ENCODE measurements at regions not wholly inside any gene's neighbourhood (a gene's known extent, or its start where the extent isn't known, plus 50 kb on each side); places are given as distances from the start of the nearest gene placed in this dataset.

- Histone ChIP-seq H3K27ac (no peak overlapping the region), H3K9me3 (no peaks in the 10 kb centered on the region), H3K27me3 (no peaks in the 10 kb centered on the region), H3K4me3 (no peak overlapping the region), H3K36me3 (no peaks in the 10 kb centered on the region), H3K4me1 (no peaks in the 10 kb centered on the region)
- no peak for DNase-seq
- no peak for ATAC-seq
- in situ Hi-C loops (cut with MboI; ENCODE audit: low sequenced_read_pairs in 4 of 4) (loop anchor here in 2 of 4 donors (25.0 kb wide), 2 partner anchors 102 to 477 kb away; partner anchors contain the start of genes CCDC71L (in 1 of the 2) and NAMPT (in 1 of the 2)), intact Hi-C loops (cut with DNase I; ENCODE audit: low total_unique reads) (no loop called here)
- no peak for TF ChIP-seq POLR2A (IDR thresholded peaks at IDR 0.05)
- TF ChIP-seq, protein P1, sequence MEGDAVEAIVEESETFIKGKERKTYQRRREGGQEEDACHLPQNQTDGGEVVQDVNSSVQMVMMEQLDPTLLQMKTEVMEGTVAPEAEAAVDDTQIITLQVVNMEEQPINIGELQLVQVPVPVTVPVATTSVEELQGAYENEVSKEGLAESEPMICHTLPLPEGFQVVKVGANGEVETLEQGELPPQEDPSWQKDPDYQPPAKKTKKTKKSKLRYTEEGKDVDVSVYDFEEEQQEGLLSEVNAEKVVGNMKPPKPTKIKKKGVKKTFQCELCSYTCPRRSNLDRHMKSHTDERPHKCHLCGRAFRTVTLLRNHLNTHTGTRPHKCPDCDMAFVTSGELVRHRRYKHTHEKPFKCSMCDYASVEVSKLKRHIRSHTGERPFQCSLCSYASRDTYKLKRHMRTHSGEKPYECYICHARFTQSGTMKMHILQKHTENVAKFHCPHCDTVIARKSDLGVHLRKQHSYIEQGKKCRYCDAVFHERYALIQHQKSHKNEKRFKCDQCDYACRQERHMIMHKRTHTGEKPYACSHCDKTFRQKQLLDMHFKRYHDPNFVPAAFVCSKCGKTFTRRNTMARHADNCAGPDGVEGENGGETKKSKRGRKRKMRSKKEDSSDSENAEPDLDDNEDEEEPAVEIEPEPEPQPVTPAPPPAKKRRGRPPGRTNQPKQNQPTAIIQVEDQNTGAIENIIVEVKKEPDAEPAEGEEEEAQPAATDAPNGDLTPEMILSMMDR (IDR thresholded peaks at IDR 0.05 in 4 of 5, conservative IDR thresholded peaks at IDR 0.05 in 1 of 5): no peak
Observed at GRCh38 chr7:106185719-106186118, 73.6 kb upstream of the SYPL1 start.

DNA sequence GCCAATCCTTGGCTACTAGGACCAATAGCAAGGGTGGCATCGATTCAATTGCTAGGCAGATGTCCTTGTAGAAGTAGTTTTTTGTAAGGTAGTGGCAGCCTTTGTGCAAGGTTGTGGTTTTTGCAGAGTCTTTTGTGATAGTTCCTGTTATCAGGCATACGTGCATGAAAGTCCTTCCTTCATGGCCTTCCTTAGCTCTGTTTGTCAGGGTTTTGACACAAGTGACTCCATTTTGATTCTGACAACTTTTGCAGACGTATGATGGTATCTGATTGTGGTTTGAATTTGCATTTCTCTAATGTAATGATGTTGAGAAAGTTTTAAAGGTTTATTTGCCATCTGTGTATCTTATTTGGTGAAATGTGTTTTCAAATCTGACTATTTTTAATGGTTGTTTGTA, 71.8 kb upstream of the SYPL1 start:
- TF ChIP-seq, protein P1 (IDR thresholded peaks at IDR 0.05 in 4 of 5, conservative IDR thresholded peaks at IDR 0.05 in 1 of 5): no peak
- no peak for TF ChIP-seq POLR2A (IDR thresholded peaks at IDR 0.05)
- in situ Hi-C loops (cut with MboI; ENCODE audit: low sequenced_read_pairs in 4 of 4): loop anchor here in 2 of 4 donors (25.0 kb wide), 2 partner anchors 103 to 478 kb away; partner anchors contain the start of genes CCDC71L (in 1 of the 2) and NAMPT (in 1 of the 2)

GRCh38 chr7:106182904-106183303, 70.8 kb upstream of the SYPL1 start:
- no peaks in the 10 kb centered on the region for H3K9me3 ChIP-seq
- in situ Hi-C loops (cut with MboI; ENCODE audit: low sequenced_read_pairs in 4 of 4): loop anchor here in 2 of 4 donors (25.0 kb wide), 2 partner anchors 104 to 479 kb away; partner anchors contain the start of genes CCDC71L (in 1 of the 2) and NAMPT (in 1 of the 2)
- no peak for TF ChIP-seq POLR2A (IDR thresholded peaks at IDR 0.05)
- TF ChIP-seq, protein P1 (IDR thresholded peaks at IDR 0.05 in 4 of 5, conservative IDR thresholded peaks at IDR 0.05 in 1 of 5): no peak
- DNase-seq (no peak), ATAC-seq (no peak)
- H3K27ac ChIP-seq: no peak overlapping the region
- no peak overlapping the region for H3K4me3 ChIP-seq
- H3K4me1 ChIP-seq: peaks cover 6 to 7% of the 10 kb centered on the region in 2 donors
- no peaks in the 10 kb centered on the region for H3K27me3 ChIP-seq
- intact Hi-C loops (cut with DNase I; ENCODE audit: low total_unique reads): no loop called here
- H3K36me3 ChIP-seq: no peaks in the 10 kb centered on the region

More for the DNA sequence above, 71.8 kb upstream of the SYPL1 start:
- Histone ChIP-seq H3K27me3 (no peaks in the 10 kb centered on the region), H3K9me3 (no peaks in the 10 kb centered on the region), H3K4me3 (no peak overlapping the region), H3K27ac (no peak overlapping the region), H3K36me3 (no peaks in the 10 kb centered on the region), H3K4me1 (no peaks in the 10 kb centered on the region)
- no peak for DNase-seq
- ATAC-seq: no peak
- intact Hi-C loops (cut with DNase I; ENCODE audit: low total_unique reads): no loop called here

GRCh38 chr7:106181658-106182265, 69.7 kb upstream of the SYPL1 start:
- in situ Hi-C loops (cut with MboI; ENCODE audit: low sequenced_read_pairs in 4 of 4): loop anchor here in 2 of 4 donors (25.0 kb wide), 2 partner anchors 106 to 481 kb away; partner anchors contain the start of genes CCDC71L (in 1 of the 2) and NAMPT (in 1 of the 2)
- no peaks in the 10 kb centered on the region for H3K36me3 ChIP-seq
- intact Hi-C loops (cut with DNase I; ENCODE audit: low total_unique reads): no loop called here

More at GRCh38 chr7:106181658-106182265, 69.7 kb upstream of the SYPL1 start:
- H3K27me3 ChIP-seq: no peaks in the 10 kb centered on the region
- ATAC-seq (no peak), DNase-seq (no peak)
- TF ChIP-seq, protein P1 (IDR thresholded peaks at IDR 0.05 in 4 of 5, conservative IDR thresholded peaks at IDR 0.05 in 1 of 5): no peak
- no peak for TF ChIP-seq POLR2A (IDR thresholded peaks at IDR 0.05)
- H3K27ac ChIP-seq: no peak overlapping the region
- no peak overlapping the region for H3K4me3 ChIP-seq
- H3K9me3 ChIP-seq: no peaks in the 10 kb centered on the region
- peaks cover 16 to 18% of the 10 kb centered on the region in 2 donors for H3K4me1 ChIP-seq

Data from gastrocnemius medialis (tissue), 4 donors.